HUDEP-2 (cell line): ENCODE measurements at regions not wholly inside any gene's neighbourhood (a gene's known extent, or its start where the extent isn't known, plus 50 kb on each side); places are given as distances from the start of the nearest gene placed in this dataset.
"Not testable (repeated sequence)": the region's sequence is repeated elsewhere in the genome, so short reads cannot be mapped to it uniquely, and the experiment has no call there.

ENCODE experiments used
- DNase-seq, 76 experiments: peaks; one replicate each; lab custom pipeline; 2025; ENCODE audit not compliant: unreplicated experiment in 76 of 76; lab: John Stamatoyannopoulos, UW

DNA sequence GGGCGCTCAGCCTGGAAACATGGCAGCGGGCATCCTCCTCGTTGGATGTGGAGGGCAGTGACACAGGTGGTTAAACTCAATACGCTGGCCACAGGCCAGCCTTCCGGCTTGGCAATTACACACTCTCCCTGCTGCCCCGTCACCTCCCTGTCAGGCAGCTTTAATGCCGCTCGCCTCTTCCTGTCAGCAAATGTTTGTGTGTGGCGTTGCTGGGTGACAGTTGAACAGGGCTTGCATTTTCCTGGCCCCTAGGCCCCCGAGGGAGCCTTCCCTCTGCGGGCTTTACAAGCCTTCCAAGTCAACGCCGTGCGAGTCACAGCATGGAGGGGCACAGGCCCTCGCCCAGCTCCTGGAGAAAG, 620.0 kb downstream of the BCOR start:
- DNase-seq: no peak

DNA sequence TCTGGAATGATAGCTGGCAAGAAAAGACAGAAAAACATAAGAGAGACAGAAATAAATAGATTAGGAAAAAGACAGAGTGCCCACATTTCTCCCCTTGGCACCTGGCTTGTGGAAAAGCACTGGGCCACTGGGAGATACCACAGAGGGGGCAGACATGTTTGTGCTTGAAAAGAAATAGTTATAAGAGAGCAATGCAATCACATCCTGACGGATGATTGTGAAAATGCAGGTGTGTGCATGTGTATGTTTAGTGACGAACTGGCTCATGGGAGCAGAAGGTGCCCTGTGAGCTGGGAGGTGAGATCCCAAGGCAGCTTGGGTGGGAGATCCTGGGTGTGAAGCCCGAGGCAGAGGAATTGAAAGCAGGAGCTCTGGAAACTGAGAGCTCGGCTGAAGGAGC, 617.9 kb downstream of the BCOR start:
- DNase-seq: no peak

DNA sequence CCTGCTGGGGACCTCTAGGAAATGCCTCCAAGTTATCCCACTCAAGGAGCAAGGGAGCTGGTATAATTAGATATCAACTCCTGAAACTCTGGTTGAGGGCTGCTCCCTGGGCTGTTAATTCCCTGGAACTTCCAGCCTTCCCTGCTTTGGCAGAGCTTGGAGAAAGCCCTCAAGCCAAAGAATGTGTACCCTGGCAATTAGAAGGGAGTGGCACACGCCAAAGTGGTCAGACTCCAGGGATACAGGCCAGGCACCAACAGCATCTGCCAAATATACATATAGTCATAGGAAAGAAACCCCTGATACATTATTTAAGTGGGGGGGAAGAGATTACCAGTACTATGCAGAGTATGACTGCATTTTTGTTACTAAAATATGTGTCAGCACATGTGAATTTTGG, 616.8 kb downstream of the BCOR start:
- DNase-seq: no peak

DNA sequence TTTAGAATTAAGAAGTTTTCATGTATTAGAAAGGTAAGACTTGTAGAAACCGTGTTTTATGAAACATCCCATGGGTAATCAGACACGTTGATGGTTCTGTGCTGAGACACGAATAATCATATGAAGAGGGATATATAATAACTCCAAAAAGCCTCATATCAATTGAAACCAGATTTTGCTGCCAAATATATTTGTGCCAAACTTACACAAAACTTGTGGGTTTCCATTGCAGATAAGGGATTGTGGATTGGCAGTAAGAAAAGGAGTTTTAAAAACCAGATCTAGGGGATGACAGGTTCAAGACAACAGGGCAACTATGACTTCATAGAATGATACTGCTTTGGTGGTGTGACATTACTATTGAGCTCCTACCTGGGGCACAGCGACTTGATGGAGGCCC, 616.1 kb downstream of the BCOR start:
- DNase-seq: peak in 3 of 76 experiments; percentile 0 to 24 (median 4)

DNA sequence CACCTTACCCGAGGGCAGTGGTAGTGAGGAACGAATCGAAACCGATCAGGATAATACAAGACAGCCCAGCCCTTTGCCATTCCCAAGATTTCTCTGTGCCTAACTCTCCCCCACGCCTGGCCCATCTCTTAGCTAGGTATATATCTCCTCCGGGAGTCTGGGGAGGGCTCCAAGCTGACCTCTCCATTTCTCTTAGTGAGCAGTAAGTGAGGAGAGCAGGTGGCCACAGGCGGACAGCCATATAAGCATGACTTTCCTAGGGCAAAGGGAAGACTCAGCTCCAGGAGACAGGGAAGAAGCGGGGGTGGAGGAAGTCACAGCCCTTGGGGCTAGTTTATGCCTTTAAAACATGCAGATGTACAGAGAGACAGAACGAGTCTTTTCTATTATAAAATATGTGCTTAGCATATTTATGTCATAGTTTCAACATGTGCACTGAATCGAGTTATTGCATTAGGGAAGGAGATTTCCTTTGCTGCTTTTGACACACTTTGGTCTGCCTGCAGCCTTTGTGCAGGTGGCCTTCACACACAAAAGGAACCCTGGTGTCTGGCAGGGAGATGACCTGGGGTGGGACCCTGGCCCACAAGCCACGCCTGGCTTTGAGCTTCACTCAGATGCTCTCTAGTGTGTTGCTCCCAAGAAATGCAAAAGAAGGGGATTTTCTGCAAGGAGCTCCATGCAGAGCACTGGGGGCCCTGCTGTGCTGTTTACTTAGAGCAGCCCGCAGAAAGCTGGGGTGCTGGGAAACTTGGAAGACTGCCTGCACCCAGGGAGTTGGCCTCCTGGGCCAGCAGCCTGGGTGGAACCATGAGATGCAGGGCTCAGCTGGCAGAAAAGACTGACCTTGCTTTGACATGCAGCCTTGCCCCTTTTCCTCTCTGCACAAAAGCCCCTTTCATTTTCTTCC, 613.3 kb downstream of the BCOR start:
- DNase-seq: peak in 2 of 76 experiments; percentile 1 to 2

DNA sequence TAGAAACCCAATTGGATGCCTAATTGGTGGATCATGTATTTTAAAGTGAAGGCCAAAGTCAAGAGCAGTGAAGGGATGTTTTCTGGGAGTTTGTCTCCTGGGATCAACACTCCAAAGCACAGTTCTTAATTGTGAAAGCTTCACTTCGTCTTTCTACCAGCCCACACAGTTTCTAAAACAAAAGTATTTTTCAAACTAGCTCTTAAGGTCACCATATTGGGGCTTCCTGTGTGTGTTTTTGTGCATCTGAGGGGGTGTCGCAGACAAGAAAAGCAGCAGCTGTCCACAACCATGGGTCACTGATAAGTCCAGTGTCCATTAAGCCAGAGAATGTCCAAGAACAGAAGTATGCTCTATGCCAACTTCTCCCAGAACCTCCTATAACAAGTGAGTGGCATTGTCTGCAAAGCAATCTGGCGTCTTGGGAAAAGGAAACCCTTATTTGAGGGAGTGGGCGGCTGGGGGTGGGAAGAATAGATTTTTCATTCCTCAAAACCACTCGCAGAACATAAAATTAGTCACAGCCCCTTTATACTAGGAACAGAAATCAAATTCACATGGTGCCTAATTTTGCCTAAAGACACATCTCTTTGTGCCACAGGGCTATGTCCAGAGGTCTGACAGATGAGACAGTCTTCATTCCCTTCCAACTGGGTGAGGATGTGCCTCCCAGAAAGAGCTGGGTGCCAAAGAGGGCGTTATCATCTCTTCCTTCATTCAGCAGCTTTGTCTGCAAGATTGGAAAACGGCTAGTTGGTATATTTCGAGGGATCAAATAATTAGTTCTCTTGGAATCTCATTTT, 610.4 kb downstream of the BCOR start:
- no peak for DNase-seq

DNA sequence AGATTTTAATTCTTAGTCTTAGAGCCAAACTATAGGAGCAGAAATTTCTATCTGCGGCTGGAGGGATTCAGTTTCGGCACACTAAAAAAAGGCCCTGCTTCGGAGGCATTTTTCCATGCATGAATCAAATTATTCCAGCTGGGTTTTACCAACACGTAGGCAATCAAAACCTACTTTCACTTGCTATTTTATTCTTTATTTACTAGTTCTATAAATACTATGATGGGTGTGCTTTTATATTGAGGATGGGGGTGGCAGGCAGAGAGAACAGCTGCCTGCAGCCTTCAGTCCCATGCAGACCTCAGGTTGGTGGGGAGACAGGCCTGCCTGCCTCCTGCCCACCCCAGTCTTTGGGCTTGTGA, 609.8 kb downstream of the BCOR start:
- no peak for DNase-seq

DNA sequence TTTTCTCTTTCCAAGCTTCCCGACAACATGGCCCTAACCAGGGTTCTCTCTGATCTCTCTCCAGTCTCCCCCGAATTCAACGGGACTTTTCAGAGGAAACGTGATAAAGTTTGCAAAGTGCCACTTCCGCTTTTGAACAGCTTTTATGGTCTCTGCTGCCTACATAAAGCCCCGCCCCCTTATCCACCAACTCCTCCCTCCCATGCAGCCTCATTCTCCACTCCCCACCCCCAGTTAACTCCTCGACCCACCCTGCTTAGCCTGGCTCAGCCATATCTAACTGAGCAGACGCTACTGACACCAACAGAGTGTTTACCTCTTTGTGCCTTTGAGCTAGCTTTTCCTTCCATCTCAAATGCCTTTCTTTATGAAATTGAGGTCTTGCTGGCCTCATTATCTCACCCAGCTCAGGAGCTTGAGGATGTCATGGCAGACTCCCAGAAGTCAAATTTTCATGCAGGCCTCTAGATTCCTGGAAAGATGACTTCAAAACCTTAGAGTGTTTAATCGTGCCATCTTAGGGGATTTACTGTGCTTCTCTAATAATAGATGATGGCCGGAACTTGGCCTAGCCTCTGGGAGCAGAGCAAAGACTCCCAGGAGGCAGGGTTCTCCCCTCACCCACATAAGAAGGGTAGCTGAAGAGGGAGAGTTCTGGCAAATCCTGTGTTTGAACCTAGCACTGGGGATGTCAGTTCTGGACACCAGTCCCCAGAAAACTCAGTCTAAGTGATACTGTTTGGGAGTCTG, 606.0 kb downstream of the BCOR start:
- peak in 68 of 76 experiments; percentile 0 to 84 (median 30) for DNase-seq

DNA sequence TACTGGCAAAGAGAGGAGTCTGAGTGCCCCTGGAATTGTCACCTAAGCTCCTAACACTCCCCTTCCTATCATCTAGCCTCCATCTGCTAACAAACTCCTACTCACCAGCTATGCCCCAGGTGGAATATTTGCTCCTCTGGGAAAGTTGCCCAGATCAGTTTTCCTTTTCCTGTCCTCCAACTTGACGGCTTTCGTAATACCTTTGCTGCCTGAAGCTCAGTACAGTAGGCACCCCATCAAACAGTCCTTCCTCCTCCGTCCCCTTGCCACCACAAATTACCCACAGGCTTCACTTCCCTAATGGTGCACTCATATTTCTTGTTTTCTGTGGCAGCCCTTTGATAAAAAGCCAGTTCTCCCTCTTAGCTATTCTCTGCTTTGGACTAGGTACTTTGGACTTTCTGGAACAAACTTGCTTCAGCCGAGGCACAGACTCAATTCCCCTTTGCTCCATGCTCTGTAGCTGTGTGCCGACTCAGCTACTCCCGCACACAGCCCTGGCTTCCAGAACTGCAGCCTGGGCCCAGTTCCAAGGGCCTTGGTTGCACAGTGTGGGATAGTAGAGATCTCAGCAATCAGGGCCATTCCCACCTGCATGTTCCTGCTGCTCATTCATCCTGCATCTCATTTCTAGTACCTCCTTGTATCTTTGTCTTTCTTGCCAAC, 605.1 kb downstream of the BCOR start:
- DNase-seq: no peak

DNA sequence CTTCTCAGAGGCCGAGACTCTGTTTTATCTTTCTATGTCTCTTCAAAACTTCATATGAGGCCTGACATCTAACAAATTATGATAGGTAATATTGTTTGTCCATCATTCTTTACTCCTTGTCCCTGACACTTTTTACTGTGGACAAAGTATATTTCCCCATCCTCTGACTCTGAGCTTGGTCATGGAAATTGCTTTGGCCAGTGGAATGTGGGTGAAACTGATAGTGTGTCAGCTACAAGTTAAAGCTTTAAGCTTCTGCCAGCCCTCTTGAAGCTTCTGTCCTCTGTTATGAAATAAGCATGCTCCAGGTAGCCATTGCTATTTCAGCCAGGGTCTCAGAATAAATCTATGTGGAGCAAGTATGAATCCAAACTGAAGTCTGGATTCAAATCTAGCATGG, 604.6 kb downstream of the BCOR start:
- no peak for DNase-seq

DNA sequence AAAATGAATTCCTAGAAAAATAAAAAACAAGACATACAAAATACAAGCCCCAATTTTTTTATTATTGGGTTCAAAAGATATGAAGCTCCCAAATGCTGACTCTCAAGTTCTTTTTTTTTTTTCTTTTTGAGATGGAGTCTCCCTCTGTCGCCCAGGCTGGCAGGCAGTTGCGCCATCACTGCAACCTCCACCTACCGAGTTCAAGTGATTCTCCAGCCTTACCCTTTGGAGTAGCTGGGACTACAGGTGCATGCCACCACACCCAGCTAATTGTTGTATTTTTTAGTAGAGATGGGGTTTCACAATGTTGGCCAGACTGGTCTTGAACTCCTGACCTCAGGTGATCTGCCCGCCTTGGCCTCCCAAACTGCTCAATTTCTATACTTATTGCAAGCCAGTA, 600.6 kb downstream of the BCOR start:
- not testable (repeated sequence) for DNase-seq

DNA sequence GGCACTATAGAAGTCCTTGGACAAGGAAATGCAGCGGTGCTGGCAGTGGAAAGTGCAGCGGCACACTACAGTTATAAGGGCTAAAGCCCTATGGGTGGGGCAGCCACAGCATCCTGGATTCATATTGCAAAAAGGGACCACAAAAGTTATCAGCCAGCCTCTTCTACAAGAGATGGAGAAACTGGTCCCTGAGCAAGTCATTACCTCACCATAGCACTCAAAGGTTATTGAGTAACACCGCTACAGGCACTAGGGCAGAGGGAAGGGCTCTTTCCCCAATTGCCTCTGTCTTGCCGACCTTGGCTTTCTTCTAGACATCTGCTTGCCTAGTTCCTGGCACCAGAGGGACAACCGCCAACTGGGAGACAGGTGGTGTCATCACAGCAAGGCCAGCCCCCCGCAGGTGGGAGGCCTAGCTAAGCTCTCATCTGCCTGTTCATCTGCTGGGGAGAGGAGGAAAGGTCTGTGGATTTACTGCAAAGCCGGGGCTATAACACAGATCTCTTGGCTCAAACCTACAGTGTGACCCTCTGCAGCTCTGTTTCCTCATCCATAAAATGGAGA, 600.0 kb downstream of the BCOR start:
- DNase-seq: no peak

DNA sequence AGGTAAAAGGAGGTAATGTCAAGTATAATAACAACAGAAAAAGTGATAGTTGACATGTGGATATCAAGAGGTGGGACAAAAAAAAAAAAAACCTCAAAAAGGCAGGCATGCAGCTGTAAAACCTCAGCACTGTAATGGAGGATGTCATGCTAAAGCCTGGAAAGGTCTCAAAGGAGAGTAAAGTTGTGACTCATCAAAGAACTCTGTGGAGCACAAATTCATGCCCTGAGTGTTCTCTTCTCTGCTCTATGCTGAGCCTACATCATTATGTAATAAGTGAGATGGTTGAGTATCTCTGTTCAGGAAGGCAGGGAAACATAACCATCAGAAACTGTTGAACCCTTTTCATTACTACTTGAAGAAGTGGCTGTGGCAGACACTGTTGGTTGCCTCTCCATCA, 597.8 kb downstream of the BCOR start:
- DNase-seq: no peak

DNA sequence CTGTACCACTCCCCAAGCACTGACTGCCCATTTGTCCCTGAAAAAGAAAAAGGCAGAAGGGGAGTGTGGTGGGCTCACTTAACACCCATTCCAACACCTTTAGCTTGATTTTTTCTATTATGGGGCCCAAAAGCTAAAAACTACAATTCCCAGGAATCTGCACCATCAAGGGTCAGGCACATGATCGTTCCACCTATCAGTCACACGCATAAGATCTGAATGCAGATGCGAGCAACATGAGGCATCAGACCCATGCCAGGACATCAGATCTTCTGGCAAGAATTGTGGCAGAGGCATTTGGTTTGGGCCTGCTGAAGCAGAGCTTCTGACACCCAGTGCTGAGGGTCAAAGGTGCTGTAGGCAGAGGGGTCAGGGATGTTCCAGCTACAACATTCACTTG, 595.9 kb downstream of the BCOR start:
- DNase-seq: no peak

DNA sequence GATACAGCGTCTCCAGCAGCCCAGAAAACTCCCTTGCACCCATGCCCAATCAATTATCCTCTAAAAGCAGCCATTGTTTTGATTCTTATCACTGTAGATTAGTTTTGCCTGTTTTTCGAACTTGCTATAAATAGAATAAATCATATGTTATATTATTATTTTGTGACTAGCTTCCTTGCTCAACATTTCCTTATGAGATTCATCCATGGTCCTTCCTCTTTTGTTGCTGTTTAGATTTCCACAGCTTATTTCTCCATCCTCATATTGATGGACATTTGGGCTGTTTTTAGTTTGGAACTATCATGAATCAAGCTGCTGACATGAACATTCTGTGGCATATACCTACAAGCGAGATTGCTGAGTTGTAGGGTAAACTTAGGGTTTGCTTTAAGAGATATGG, 595.3 kb downstream of the BCOR start:
- no peak for DNase-seq

DNA sequence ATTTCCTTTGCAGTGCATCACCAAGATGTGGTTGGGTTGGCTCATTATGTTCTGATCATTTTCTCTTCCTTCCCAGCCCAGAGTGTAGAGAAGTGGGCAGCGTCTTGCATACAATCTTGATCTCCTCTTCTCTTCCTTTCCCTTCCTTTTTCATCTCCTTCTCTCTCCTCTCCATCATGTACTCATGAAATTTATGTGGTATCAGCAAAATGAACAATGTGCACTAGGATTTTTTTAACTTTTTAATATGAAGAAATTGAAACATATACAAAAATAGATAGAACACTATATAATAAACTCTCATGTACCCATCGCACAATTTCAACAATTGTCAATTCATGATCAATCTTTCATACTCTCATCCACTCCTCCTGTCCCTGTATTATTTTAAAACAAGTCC, 593.5 kb downstream of the BCOR start:
- no peak for DNase-seq

DNA sequence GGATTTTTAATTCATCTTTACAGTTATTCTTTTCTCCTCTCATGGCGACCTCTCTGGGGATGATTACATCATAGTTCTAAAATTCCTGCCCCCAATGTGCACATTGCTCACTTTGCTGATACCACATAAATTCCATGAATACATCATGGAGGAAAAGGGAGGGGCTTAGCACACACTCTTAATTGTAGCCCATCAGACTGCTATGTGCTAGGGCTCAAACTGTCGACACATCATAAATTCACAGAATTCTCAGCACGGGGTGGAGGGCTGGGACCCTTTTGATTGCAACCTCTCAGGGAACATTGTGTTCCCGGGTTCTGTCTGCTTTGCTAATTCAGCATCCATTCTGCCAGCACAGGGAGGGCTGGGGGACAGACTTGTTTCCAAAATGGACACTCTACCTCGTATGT, 592.9 kb downstream of the BCOR start:
- DNase-seq: no peak

DNA sequence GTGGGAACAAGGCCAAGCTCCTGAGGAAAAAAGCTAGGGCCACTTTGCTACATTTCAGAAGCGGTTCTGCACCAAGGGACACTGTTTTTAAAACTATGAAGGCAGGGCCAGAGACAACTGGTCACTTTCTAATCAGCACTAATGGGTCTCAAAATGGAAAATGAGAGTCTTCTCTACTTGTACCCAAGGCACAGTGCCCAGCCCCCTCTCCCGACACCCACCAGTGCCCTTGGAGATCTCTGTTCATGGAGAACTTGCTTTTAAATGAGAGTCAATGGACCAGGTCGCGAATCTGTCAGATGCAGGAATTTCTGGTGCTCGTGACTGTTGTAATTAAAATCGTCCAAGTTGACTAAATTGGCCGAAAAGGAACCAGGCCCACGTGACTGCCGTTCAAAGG, 591.6 kb downstream of the BCOR start:
- no peak for DNase-seq

DNA sequence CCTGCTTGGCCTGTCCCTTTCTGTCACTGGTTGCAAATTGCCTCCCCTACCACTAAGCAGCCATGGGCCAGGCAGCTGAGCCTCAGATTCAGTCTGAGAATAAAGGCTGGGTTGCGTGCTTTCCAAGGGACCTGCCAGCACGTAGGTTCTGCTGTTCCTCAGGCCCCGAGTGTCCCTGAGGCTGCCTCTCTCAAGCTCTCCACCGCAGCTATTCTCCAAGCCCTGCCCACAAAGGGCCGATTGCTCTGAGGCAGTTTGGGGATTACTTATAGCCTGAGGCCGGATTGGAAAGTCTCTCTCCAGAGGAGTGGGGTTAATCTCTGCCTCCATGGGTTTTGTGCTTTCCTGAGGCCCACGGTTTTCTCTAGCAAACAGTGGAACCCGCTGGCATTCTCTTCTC, 590.7 kb downstream of the BCOR start:
- no peak for DNase-seq

DNA sequence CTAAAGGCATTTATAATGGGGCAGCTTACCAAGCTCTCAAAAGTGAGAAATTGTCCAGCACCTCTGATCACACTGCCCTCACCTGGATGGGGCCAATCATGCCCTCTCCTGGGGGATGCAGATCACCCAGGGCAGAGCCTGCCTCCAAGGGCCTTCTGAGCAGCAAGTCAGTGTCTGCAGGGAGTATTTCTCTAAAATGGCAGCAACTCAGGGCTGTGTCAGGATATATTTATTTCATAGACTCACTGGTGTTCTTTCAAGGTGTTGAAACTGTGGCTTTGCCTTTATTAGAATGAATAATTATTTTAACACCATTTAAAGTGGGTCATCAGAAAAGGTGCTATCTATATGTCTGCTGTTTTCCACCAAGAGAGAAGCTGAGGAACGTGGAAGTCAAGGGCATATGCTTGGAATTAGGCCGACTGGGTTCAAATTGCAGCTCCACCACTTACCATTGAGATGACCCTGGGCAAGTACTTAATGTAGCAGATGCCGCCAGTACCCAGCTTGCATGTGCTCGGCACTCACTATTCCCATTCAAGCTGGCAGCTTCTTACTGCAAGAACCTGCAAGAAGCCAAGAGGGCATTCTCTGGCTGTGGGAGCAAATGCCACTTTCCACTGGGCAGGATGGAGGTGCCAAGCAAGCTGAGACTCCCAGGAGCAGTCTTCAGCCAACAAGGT, 590.0 kb downstream of the BCOR start:
- DNase-seq: no peak
